ENCODE measurements at regions not wholly inside any gene's neighbourhood (a gene's known extent, or its start where the extent isn't known, plus 50 kb on each side); places are given as distances from the start of the nearest gene placed in this dataset.
"Not testable (repeated sequence)": the region's sequence is repeated elsewhere in the genome, so short reads cannot be mapped to it uniquely, and the experiment has no call there.

GRCh38 chr2:62330959-62331358, 135.0 kb downstream of the B3GNT2 start:
- no peak for DNase-seq (ENCODE audit: low spot score)

GRCh38 chr2:62329797-62330196, 133.9 kb downstream of the B3GNT2 start:
- no peak for DNase-seq (ENCODE audit: low spot score)

GRCh38 chr2:62326735-62327134, 130.8 kb downstream of the B3GNT2 start:
- no peak for DNase-seq (ENCODE audit: low spot score)

GRCh38 chr2:62325398-62325797, 129.5 kb downstream of the B3GNT2 start:
- no peak for DNase-seq (ENCODE audit: low spot score)

GRCh38 chr2:62321380-62322289, 125.7 kb downstream of the B3GNT2 start:
- DNase-seq (ENCODE audit: low spot score): no peak

- DNase-seq (ENCODE audit: low spot score): no peak
Measured at GRCh38 chr2:62320657-62321357, 124.9 kb downstream of the B3GNT2 start.

GRCh38 chr2:62320137-62320536, 124.2 kb downstream of the B3GNT2 start:
- DNase-seq (ENCODE audit: low spot score): not testable (repeated sequence)

- DNase-seq (ENCODE audit: low spot score): no peak
Measured at GRCh38 chr2:62319070-62319469, 123.2 kb downstream of the B3GNT2 start.

- DNase-seq (ENCODE audit: low spot score): no peak
Measured at GRCh38 chr2:62315476-62315875, 119.6 kb downstream of the B3GNT2 start.

- no peak for DNase-seq (ENCODE audit: low spot score)
Measured at GRCh38 chr2:62314291-62314690, 118.4 kb downstream of the B3GNT2 start.

- no peak for DNase-seq (ENCODE audit: low spot score)
Measured at GRCh38 chr2:62313449-62314227, 117.7 kb downstream of the B3GNT2 start.

GRCh38 chr2:62309465-62310091, 113.7 kb downstream of the B3GNT2 start:
- DNase-seq (ENCODE audit: low spot score): peak; percentile 71

GRCh38 chr2:62309081-62309464, 113.2 kb downstream of the B3GNT2 start:
- DNase-seq (ENCODE audit: low spot score): no peak

- no peak for DNase-seq (ENCODE audit: low spot score)
Measured at GRCh38 chr2:62307469-62308389, 111.8 kb downstream of the B3GNT2 start.

- DNase-seq (ENCODE audit: low spot score): peak; percentile 78
Measured at GRCh38 chr2:62306751-62307468, 111.0 kb downstream of the B3GNT2 start.

- peak; percentile 63 for DNase-seq (ENCODE audit: low spot score)
Measured at GRCh38 chr2:62305421-62306176, 109.7 kb downstream of the B3GNT2 start.

- DNase-seq (ENCODE audit: low spot score): peak; percentile 61
Measured at GRCh38 chr2:62304429-62305417, 108.8 kb downstream of the B3GNT2 start.

GRCh38 chr2:62303788-62304187, 107.9 kb downstream of the B3GNT2 start:
- DNase-seq (ENCODE audit: low spot score): no peak

Data from activated CD4-positive, alpha-beta T cell treated with anti-CD3 and anti-CD28 coated beads, Interleukin-2, Interleukin-4, amounts not matched to agents 100 ng/mL and 50 ng/mL, durations not matched to agents 16 hours and 8 hours (primary cell).